ENCODE measurements at regions not wholly inside any gene's neighbourhood (a gene's known extent, or its start where the extent isn't known, plus 50 kb on each side); places are given as distances from the start of the nearest gene placed in this dataset.
"Not testable (repeated sequence)": the region's sequence is repeated elsewhere in the genome, so short reads cannot be mapped to it uniquely, and the experiment has no call there.

DNA sequence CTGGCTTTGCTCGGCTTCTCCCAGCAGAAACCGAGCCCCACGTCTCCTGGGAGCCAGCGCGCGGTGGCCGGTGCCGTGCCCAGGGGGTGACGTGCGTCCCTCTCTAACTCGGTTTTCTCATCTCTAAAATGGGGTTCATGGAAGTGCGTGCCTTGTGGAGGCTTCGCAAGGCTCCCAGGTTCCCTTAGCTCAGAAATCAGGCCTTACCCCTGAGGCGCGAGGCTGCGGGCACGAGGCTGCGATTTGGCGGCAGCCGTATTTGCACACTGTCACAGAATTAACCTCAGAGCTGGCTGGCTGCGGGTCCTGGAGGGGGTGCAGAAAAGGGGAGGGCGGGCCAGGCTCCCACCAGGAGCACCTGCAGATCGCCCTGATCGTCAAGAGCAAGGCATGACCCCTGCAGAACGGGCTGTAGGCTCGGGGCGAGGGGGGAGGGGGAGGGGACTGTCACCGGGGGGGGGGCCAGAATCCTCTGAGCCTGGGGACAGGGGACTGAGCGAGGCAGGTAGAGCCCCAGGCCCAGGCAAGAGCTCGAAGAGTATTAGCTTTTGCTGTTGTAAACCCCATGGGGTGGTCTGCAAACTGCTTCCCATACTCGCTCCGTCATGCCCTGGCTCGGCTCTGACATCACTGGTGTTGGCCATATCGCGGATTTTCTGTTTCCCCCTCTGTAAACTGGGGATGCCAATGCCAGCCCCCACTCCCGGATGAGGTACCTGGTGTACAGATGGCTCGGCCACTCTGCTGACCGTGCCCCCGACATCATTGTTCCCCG, 62.2 kb downstream of the CCNE1 start:
- Mint-ChIP-seq H3K36me3 (no peaks in the 10 kb centered on the region), H3K9me3 (no peaks in the 10 kb centered on the region), H3K27me3 (peaks cover 13% of the 10 kb centered on the region), H3K4me1 (no peaks in the 10 kb centered on the region), H3K27ac (no peak overlapping the region), H3K4me3 (peak overlapping the region; percentile 60)

DNA sequence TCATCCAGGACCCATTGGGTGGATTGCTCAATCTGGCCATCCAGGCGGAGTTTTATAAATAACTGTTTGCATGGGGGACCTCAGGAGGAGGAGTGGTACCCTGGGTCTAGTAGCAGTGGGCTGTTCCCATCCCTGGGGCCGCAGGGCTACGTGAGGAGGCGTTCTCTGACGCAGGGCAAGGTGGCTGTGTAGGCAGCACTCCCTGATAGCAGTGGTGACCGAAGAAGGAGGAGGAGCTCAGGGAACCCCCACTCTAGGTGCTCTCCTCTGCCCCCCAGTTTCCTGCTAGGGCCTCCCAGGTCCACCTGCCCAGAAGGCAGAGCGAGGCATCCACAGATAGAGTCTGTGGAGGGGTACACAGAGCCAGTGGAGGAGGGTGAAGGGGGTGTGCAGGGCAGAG, 64.1 kb downstream of the CCNE1 start:
- H3K36me3 Mint-ChIP-seq: no peaks in the 10 kb centered on the region
- H3K4me3 Mint-ChIP-seq: no peak overlapping the region
- H3K27ac Mint-ChIP-seq: no peak overlapping the region
- no peaks in the 10 kb centered on the region for H3K9me3 Mint-ChIP-seq
- peaks cover 13% of the 10 kb centered on the region for H3K27me3 Mint-ChIP-seq
- no peaks in the 10 kb centered on the region for H3K4me1 Mint-ChIP-seq

DNA sequence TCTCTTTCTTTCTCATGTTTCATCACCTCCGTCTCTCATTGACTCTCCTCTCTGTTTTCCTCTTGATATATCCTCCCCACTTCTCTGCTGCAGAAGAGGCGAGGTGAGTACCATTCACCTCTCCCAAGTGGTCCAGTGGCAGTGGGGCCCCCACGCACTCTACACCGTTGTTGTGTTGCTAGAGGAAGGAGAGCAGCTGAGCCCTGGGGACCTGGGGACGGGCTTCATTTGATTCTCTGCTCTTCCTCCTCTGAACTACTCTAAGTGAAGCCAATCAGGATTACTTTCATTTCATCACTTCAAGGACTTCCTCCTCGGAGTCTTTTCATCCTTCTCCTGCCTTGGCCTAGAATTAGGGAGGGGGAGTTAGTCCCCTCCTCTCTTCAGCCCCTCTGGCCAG, 64.6 kb downstream of the CCNE1 start:
- no peak overlapping the region for H3K27ac Mint-ChIP-seq
- no peaks in the 10 kb centered on the region for H3K36me3 Mint-ChIP-seq
- H3K4me1 Mint-ChIP-seq: no peaks in the 10 kb centered on the region
- no peak overlapping the region for H3K4me3 Mint-ChIP-seq
- H3K9me3 Mint-ChIP-seq: no peaks in the 10 kb centered on the region
- peaks cover 10% of the 10 kb centered on the region for H3K27me3 Mint-ChIP-seq

DNA sequence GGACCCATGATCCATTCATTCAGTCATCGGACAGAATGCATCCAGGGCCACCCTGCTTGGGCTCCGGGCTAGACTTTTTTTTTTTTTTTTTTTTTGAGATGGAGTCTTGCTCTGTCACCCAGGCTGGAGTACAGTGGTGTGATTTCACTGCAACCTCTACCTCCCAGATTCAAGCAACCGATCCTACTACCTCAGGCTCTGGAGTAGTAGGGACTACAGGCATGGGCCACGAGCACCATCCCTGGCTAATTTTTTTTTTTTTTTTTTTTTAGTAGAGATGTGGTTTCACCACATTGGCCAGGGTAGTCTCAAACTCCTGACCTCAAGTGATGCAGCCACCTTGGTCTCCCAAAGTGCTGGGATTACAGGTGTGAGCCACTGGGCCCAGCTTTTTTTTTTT, 65.1 kb downstream of the CCNE1 start:
- H3K4me3 Mint-ChIP-seq, H3K27ac Mint-ChIP-seq, H3K9me3 Mint-ChIP-seq, H3K27me3 Mint-ChIP-seq, H3K4me1 Mint-ChIP-seq, H3K36me3 Mint-ChIP-seq: not testable (repeated sequence)

DNA sequence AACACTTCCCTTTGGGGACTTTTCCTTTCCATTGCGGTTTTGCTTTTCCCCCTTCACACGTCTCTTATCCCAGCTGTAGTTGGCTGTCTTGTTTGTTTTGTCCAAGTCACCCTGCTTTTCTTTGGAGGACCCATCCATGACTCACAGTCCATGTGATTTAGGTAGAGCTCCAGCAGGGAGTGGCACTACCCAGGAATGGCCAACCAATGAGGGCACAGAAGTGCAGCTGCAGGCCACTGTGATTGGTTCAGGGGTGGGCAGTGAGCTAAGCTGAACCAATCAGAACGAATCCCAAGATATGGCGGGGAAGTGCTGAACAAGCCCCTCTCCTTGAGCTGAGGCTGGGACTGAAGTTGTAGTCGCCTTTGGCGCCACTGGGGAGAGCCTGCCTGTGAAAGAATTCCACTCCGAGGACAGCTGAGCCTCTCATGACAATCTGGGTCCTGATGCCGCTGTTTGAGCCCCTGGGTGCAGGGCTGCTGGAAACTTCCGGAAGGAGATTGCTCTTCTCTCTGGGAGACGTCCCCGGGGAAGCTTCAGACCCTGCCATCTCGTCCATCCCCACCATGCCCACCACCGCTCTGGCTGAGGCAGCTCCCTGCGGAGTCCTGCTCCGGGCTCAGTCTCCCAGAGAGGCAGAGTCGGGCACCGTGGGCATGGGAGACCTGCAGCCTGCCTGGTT, 62.9 kb upstream of the URI1 start:
- no peak overlapping the region for H3K4me3 Mint-ChIP-seq
- H3K4me1 Mint-ChIP-seq: no peaks in the 10 kb centered on the region
- no peaks in the 10 kb centered on the region for H3K36me3 Mint-ChIP-seq
- H3K27ac Mint-ChIP-seq: no peak overlapping the region
- H3K27me3 Mint-ChIP-seq: peaks cover 5% of the 10 kb centered on the region
- no peaks in the 10 kb centered on the region for H3K9me3 Mint-ChIP-seq

DNA sequence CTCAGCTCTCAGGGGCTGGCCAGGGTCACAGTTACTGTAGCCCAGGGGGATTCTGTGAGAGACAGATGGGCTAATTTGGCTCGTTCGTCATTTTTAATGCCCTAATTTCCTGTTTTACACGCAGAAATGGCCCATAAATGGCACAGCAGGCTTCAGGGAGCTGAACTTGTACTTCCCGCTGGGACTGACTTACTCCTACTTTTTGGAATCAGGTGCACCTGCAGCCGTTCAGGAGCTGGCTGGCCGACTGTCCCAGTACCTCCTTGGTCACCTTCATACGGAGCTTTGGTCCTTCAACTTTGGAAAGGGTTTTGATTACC, 62.4 kb upstream of the URI1 start:
- no peaks in the 10 kb centered on the region for H3K4me1 Mint-ChIP-seq
- no peaks in the 10 kb centered on the region for H3K36me3 Mint-ChIP-seq
- H3K27me3 Mint-ChIP-seq: peaks cover 3% of the 10 kb centered on the region
- no peaks in the 10 kb centered on the region for H3K9me3 Mint-ChIP-seq
- no peak overlapping the region for H3K27ac Mint-ChIP-seq
- no peak overlapping the region for H3K4me3 Mint-ChIP-seq

DNA sequence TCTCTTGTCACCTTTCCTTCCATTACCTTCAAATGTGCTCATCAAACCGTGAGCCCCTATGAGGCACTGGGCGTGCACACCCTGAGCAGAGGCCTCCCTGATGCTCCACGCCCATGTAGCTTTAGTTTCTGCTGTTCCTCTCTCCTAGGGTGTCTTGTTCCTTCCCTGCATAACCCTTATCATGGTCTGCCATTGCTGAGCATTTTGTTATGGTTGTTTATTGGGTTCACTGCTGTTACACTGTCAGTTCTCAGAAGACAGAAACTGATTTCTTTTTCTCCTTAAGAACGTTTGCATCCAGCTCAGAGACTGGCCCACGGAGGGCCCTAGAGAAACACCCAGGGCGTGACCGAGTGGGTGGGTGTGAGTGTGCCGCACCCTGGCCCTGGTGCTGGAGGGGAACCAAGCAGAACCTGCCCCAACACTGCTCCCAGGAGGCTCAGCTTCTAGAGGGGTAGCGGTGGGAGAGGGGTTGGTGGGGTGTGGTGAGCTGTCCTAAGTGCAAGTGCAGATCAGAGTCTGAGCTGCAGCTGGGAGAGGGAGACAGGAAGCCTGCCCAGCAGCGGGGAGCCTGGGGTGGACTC, 61.4 kb upstream of the URI1 start:
- Mint-ChIP-seq H3K4me3 (no peak overlapping the region), H3K4me1 (no peaks in the 10 kb centered on the region), H3K27ac (no peak overlapping the region), H3K9me3 (no peaks in the 10 kb centered on the region), H3K27me3 (no peaks in the 10 kb centered on the region), H3K36me3 (no peaks in the 10 kb centered on the region)

DNA sequence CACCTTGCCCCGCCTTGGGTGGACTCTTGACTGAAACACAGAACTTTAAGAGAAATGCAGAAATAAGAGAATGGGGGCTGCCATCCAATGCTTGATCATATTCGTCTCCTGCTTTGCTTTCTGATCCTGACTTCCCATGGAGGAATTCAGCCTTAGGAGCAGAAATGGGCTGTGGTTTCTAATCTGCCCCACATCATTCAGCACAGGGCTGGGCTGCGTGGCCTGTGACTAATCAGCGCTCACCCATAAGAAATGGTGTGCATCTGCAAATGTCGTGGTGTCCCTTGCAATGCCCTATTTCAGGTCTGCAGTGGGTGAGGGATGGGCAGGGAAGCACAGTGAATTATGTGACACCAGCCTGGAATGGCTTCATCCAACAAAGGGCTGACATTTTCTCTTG, 60.7 kb upstream of the URI1 start:
- no peaks in the 10 kb centered on the region for H3K36me3 Mint-ChIP-seq
- H3K27ac Mint-ChIP-seq: no peak overlapping the region
- no peak overlapping the region for H3K4me3 Mint-ChIP-seq
- H3K9me3 Mint-ChIP-seq: no peaks in the 10 kb centered on the region
- H3K4me1 Mint-ChIP-seq: no peaks in the 10 kb centered on the region
- H3K27me3 Mint-ChIP-seq: no peaks in the 10 kb centered on the region

DNA sequence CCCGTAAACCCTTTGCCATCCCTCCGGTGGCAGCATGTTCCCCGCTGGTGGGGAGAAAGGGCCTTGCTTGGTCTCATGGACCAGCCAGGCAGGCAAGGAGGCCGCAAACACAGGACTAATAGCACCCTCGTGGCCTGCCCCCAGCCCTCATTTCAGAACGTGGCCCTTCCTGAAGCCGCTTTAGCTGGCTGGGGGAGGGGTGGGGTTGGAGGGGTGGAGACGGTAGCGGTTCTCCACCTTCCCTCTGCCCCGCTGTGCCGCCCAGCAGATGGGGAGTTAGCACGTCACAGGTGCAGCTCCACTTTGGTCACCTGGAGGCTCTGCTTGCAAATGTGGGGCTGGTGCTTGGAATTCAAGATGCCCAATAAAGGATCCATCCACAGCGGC, 59.3 kb upstream of the URI1 start:
- Mint-ChIP-seq H3K27ac (no peak overlapping the region), H3K27me3 (no peaks in the 10 kb centered on the region), H3K4me3 (no peak overlapping the region), H3K4me1 (peaks cover 9% of the 10 kb centered on the region), H3K36me3 (no peaks in the 10 kb centered on the region), H3K9me3 (no peaks in the 10 kb centered on the region)

DNA sequence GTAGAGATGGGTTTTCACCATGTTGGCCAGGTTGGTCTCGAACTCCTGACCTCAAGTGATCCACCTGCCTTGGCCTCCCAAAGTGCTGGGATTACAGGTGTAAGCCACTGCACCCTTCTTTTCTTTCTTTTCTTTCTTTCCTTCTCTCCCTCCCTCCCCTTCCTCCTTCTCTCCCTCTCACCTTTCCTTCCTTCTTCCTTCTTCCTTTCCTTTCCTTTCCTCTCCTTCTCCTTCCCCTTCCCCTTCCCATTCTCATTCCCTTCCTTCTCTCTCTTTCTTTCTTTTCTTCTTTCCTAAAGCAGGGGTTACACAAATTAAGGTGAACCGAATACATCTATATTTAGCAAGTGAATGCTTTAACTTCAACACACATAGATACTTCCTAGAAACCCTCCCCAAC, 58.0 kb upstream of the URI1 start:
- Mint-ChIP-seq H3K4me1 (peaks cover 10% of the 10 kb centered on the region), H3K4me3 (no peak overlapping the region), H3K27me3 (no peaks in the 10 kb centered on the region), H3K9me3 (no peaks in the 10 kb centered on the region), H3K27ac (no peak overlapping the region), H3K36me3 (no peaks in the 10 kb centered on the region)

DNA sequence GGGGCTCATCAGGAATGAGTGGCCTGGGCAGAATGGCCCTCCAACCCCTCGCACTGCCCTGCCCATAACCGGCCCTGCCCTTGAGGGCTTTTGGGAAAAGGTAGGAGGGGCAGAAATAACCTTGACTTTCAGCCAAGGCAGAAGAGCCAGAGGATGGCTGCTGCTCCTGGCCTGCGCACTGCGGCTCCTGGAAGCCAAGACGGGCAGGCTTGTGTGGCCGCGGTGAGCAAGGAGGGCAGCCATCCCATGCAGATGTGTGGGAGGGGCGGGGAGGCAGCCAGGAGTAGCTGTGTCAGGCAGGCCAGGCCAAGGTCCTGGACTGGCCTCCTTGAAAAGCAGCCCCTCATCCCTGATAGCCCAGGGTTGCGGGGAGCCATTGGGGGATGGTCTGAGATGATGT, 57.6 kb upstream of the URI1 start:
- Mint-ChIP-seq H3K4me1 (peaks cover 10% of the 10 kb centered on the region), H3K27ac (no peak overlapping the region), H3K4me3 (no peak overlapping the region), H3K9me3 (no peaks in the 10 kb centered on the region), H3K36me3 (no peaks in the 10 kb centered on the region), H3K27me3 (no peaks in the 10 kb centered on the region)

DNA sequence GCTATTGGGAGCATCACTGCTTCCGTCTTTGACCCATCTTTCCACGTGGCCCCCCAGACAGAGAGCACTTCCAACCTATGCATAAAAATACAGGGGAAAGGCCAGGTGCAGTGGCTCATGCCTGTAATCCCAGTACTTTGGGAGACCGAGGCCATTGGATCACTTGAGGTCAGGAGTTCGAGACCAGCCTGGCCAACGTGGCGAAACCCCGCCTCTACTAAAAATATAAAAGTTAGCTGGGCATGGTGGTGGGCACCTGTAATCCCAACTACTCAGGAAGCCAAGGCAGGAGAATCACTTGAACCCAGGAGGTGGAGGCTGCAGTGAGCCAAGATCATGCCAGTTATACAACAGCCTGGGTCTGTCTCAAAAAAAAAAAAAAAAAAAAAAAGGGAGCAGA, 55.9 kb upstream of the URI1 start:
- H3K27me3 Mint-ChIP-seq, H3K36me3 Mint-ChIP-seq, H3K9me3 Mint-ChIP-seq, H3K4me3 Mint-ChIP-seq, H3K27ac Mint-ChIP-seq: not testable (repeated sequence)
- H3K4me1 Mint-ChIP-seq: peaks cover 10% of the 10 kb centered on the region

DNA sequence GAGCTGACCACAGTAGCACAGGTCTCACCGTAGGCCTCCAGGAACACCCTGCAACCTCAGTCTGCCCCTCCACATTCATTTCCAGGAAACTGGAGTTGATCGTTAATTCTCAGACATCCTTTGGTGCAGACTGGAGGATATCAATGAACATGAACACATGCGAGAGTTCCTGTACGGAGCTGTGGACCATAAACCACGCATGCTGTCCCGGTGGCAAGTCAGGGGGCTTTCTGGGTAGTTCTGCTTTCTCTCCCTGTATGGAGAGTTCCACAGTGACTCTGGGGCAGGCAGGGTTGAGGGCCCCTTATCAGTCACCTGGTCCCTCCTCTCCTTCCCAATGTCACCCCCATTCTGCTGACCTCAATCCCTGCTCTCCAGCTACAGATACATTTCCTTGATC, 55.5 kb upstream of the URI1 start:
- no peak overlapping the region for H3K27ac Mint-ChIP-seq
- no peaks in the 10 kb centered on the region for H3K9me3 Mint-ChIP-seq
- H3K4me3 Mint-ChIP-seq: no peak overlapping the region
- peaks cover 10% of the 10 kb centered on the region for H3K4me1 Mint-ChIP-seq
- no peaks in the 10 kb centered on the region for H3K36me3 Mint-ChIP-seq
- H3K27me3 Mint-ChIP-seq: no peaks in the 10 kb centered on the region

DNA sequence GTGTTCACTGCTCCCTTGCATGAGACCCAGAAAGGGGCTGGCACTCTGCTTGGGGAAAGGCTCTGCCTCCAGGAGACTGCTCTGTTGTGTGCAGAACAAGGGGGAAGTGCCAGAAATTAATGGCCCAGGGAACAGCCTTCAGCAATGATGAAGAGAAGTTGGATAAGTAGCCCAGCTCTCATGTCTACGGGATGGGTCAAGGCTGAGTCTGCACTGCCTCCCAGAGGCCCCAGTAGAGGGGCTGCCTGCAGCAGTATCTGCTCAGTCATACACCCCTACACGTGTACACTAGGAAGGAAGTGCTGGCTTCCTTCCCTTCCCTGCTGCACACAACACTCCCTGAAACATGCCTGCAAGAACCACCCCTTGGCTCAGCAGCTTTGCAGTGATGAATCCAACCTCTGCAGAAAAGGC, 54.6 kb upstream of the URI1 start:
- Mint-ChIP-seq H3K9me3 (no peaks in the 10 kb centered on the region), H3K4me3 (no peak overlapping the region), H3K27me3 (no peaks in the 10 kb centered on the region), H3K4me1 (peaks cover 10% of the 10 kb centered on the region), H3K27ac (no peak overlapping the region), H3K36me3 (no peaks in the 10 kb centered on the region)

DNA sequence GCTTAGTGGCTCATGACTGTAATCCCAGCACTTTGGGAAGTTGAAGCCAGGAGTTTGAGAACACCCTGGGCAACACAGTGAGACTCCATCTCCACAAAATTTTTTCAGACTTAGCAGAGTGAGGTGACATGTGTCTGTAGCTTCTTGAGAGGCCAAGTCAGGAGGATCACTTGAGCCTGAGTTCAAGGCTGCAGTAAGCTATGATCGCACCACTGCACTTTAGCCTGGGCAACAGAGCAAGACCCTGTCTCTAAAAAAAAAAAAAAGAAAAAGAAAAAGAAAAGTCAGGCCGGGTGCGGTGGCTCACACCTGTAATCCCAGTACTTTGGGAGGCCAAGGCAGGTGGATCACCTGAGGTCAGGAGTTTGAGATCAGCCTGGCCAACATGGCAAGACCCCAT, 54.0 kb upstream of the URI1 start:
- not testable (repeated sequence) for H3K36me3 Mint-ChIP-seq, H3K9me3 Mint-ChIP-seq, H3K27ac Mint-ChIP-seq, H3K4me3 Mint-ChIP-seq, H3K27me3 Mint-ChIP-seq
- peaks cover 10% of the 10 kb centered on the region for H3K4me1 Mint-ChIP-seq

DNA sequence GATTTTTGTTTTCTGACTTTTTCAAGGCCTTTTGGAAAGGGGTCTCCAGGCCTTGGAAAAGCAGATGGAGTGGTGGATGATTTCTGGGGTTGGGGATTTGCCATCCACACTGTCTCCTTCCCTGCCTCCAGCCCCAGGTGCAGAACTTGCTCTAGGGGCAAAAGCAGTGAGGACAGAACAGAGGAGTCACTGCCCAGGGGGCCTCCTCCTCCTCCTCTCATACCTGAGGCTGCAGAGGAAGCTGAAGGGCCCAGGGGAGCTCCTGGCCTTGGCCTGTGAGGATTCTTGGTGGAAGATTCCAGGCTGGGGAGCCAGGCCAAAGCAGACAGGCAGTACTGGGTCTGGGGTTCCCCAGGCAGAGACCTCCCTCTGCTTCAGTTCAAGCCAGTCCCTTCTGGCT, 52.3 kb upstream of the URI1 start:
- Mint-ChIP-seq H3K9me3 (no peaks in the 10 kb centered on the region), H3K4me3 (no peak overlapping the region), H3K36me3 (no peaks in the 10 kb centered on the region), H3K27me3 (no peaks in the 10 kb centered on the region), H3K4me1 (peaks cover 10% of the 10 kb centered on the region), H3K27ac (no peak overlapping the region)

DNA sequence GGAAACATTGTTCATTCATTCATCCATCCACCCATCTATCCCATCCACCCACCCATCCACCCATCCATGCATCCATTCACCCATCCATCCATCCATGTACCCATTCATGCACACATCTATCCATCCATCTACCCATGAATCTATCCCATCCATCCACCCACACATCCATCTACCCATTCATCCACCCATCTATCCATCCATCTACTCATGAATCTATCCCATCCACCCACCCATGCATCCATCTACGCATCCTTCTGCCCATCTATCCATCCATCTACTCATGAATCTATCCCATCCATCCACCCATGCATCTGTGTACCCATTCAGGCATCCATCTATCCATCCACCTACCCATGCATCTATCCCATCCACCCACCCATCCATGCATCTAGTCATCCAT, 51.6 kb upstream of the URI1 start:
- H3K4me3 Mint-ChIP-seq: no peak overlapping the region
- H3K27me3 Mint-ChIP-seq: no peaks in the 10 kb centered on the region
- no peaks in the 10 kb centered on the region for H3K36me3 Mint-ChIP-seq
- H3K4me1 Mint-ChIP-seq: peaks cover 10% of the 10 kb centered on the region
- peak overlapping the region; percentile 12 for H3K27ac Mint-ChIP-seq
- no peaks in the 10 kb centered on the region for H3K9me3 Mint-ChIP-seq

Data from activated naive CD4-positive, alpha-beta T cell treated with anti-CD3 and anti-CD28 coated beads, Interleukin-2, amount 50 U/mL, for 24 hours (primary cell).